Cardiac septum (tissue), 1 donor: ENCODE measurements at regions not wholly inside any gene's neighbourhood (a gene's known extent, or its start where the extent isn't known, plus 50 kb on each side); places are given as distances from the start of the nearest gene placed in this dataset.
"Not testable (repeated sequence)": the region's sequence is repeated elsewhere in the genome, so short reads cannot be mapped to it uniquely, and the experiment has no call there.

Experiments used
- DNase-seq: peaks from one replicate; pipeline ENCODE4 v3.0.0-alpha.2; 2020; ENCODE audit warnings: low spot score
- intact Hi-C: fragments of 100-400 bp; cut with DNase I; formaldehyde crosslinking; loops from one replicate; pipeline ENCODE4 v1.14.0; 2022
- donor health status: DM: no; HTN: no; CAD: no.

GRCh38 chr2:122745603-122746002, 990.2 kb downstream of the TSN start:
- intact Hi-C loops = loop anchor here (10.0 kb wide), 1 partner anchor 771 kb away; no protein-coding TSS in a partner anchor
- DNase-seq = no peak

GRCh38 chr2:122747670-122748069, 992.2 kb downstream of the TSN start:
- intact Hi-C loops = loop anchor here (10.0 kb wide), 1 partner anchor 773 kb away; no protein-coding TSS in a partner anchor
- no peak for DNase-seq

GRCh38 chr2:122748552-122749011, 993.1 kb downstream of the TSN start:
- intact Hi-C loops = loop anchor here (10.0 kb wide), 1 partner anchor 774 kb away; no protein-coding TSS in a partner anchor
- DNase-seq = no peak

- intact Hi-C loops = loop anchor here (10.0 kb wide), 1 partner anchor 775 kb away; no protein-coding TSS in a partner anchor
Measured at GRCh38 chr2:122749405-122749804, 994.0 kb downstream of the TSN start.

GRCh38 chr2:122750095-122750494, 994.6 kb downstream of the TSN start:
- no peak for DNase-seq
- intact Hi-C loops = no loop called here

More at GRCh38 chr2:122749405-122749804, 994.0 kb downstream of the TSN start:
- no peak for DNase-seq

- intact Hi-C loops = no loop called here
- no peak for DNase-seq
Measured at GRCh38 chr2:122750808-122751207, 995.4 kb downstream of the TSN start.

- intact Hi-C loops = no loop called here
- DNase-seq = no peak
Measured at GRCh38 chr2:122753336-122753735, 997.9 kb downstream of the TSN start.

- no peak for DNase-seq
- intact Hi-C loops = no loop called here
Measured at GRCh38 chr2:122754561-122754960, 999.1 kb downstream of the TSN start.

GRCh38 chr2:122755281-122755780, 999.9 kb downstream of the TSN start:
- intact Hi-C loops = no loop called here
- no peak for DNase-seq

GRCh38 chr2:122758967-122759366, 1003.5 kb downstream of the TSN start:
- no peak for DNase-seq
- intact Hi-C loops = no loop called here

GRCh38 chr2:122764014-122764413, 1008.6 kb downstream of the TSN start:
- intact Hi-C loops = no loop called here
- no peak for DNase-seq

GRCh38 chr2:122780251-122780650, 1024.8 kb downstream of the TSN start:
- intact Hi-C loops = no loop called here
- no peak for DNase-seq

- DNase-seq = no peak
- intact Hi-C loops = no loop called here
Measured at GRCh38 chr2:122794100-122794499, 1038.6 kb downstream of the TSN start.

GRCh38 chr2:122795763-122796162, 1040.3 kb downstream of the TSN start:
- intact Hi-C loops = no loop called here
- DNase-seq = no peak

- intact Hi-C loops = no loop called here
- no peak for DNase-seq
Measured at GRCh38 chr2:122799391-122799790, 1043.9 kb downstream of the TSN start.

GRCh38 chr2:122800781-122801180, 1045.3 kb downstream of the TSN start:
- DNase-seq = no peak
- intact Hi-C loops = no loop called here

- no peak for DNase-seq
Measured at GRCh38 chr2:122804494-122804893, 1049.0 kb downstream of the TSN start.

GRCh38 chr2:122805346-122805745, 1049.9 kb downstream of the TSN start:
- DNase-seq = no peak
- intact Hi-C loops = no loop called here

More at GRCh38 chr2:122804494-122804893, 1049.0 kb downstream of the TSN start:
- intact Hi-C loops = no loop called here

GRCh38 chr2:122808286-122808969, 1053.0 kb downstream of the TSN start:
- intact Hi-C loops = no loop called here

GRCh38 chr2:122812214-122812613, 1056.8 kb downstream of the TSN start:
- DNase-seq, intact Hi-C loops: not testable (repeated sequence)

More at GRCh38 chr2:122808286-122808969, 1053.0 kb downstream of the TSN start:
- DNase-seq = no peak

- no peak for DNase-seq
- intact Hi-C loops = no loop called here
Measured at GRCh38 chr2:122815120-122815519, 1059.7 kb downstream of the TSN start.
